Left renal pelvis (tissue), 4 donors: ENCODE measurements at regions not wholly inside any gene's neighbourhood (a gene's known extent, or its start where the extent isn't known, plus 50 kb on each side); places are given as distances from the start of the nearest gene placed in this dataset.

Experiments
- DNase-seq, 4 donors: peaks; one replicate each; pipeline ENCODE4 v3.0.0-alpha.2; 2013; ENCODE audit warnings: low read depth in 4 of 4, low spot score in 3 of 4

DNA sequence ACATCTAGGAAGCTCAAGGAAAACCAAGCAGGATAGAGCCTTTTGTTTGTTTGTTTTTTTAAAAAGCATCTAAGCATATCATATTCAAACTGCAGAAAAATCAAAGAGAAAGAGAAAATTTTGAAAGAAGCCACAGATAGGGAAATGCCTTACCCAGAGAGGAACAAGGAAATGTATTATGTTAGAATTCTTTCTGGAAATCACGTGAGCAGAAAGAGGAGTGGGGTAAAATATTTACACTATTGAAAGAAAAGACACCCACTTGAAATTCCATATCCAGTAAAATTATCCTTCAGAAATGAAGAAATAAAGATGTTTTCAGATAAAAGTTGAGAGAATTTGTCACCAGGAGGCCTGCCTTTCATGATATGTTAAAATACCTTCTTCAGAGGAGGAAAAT lies 775.7 kb upstream of the IGFBP3 start:
- no peak for DNase-seq

DNA sequence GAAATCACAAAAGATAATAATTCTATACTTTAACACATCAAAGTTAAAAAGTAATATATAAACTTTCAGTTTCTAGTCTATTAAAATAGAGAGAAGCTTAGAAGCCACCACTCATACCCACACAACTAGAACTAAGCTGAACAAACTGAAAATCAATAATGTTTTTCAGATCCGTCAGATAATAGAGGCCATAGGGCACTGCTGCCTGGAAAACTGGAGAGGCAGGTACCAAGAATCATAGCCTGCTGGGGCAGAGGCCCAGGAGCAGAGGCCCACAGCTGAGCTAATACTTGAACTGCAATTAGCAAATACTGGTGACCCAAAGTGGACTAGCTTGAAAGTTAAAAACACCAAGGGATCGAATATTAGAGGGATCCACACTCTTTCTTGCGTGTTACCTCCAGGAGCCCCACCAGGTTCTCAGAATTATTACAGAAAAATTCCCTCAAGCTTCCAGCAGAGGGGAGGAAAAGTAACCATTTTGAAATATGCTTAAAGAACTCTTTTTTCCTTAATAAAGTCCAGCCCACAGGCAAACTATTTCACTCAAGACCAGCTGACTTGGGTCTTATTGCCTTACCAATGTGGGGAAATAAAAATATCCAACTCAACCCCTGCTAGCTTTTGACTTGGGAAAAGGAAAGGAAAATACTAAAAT lies 774.1 kb upstream of the IGFBP3 start:
- no peak for DNase-seq

DNA sequence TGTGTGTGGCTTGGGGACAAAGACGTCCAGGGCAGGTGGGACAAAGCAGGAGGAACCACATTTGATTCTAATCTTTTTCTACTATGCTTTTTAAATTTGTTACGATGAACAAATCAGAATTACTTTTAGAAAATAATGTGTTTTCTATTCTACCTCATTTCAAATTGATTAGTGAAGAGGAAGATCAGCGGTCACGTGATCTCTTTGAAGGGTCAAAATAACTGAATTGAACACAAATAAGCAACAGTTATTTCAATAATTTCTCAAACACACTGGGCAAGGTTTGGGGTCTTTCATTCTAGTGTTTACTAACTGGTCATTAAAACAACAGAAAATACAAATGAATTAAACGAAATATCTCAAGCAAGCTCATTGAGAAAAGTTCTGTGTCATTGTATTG lies 773.0 kb upstream of the IGFBP3 start:
- no peak for DNase-seq

DNA sequence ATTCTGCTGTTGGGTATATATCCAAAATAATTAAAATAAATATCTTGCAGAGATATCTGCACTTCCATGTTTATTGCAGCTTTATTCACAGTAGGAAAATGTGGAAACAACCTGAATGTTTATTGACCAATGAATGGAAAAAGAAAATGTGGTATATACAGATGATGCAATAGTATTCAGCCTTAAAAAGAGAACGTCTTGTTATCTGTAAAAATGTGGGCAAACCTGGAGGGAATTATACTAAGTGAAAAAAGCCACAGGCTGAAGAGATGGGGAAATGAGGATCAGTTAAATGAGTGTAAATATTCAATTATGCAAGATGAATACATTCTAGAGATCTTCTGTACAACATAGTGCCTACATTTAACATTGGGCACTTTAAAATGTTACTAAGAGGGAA lies 766.1 kb upstream of the IGFBP3 start:
- DNase-seq, result no peak

DNA sequence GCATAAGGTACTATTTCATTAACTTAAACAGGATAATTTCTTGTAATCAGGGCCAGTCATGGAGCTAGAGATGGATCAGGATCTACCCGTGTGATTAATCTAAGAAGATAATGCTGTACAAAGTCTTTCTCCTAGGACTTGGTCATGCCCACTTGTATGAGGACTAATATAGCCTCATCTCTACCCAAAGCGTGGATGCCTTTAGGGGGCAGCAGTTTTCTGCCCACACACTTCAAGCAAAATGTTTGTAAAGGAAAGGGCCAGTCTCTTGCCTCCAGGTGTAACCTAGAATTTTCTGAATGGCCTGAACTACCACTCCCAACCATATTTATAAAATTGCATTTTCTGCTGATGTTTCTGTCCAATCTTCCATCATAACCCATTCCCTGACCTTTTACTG lies 764.0 kb upstream of the IGFBP3 start:
- DNase-seq, result no peak

DNA sequence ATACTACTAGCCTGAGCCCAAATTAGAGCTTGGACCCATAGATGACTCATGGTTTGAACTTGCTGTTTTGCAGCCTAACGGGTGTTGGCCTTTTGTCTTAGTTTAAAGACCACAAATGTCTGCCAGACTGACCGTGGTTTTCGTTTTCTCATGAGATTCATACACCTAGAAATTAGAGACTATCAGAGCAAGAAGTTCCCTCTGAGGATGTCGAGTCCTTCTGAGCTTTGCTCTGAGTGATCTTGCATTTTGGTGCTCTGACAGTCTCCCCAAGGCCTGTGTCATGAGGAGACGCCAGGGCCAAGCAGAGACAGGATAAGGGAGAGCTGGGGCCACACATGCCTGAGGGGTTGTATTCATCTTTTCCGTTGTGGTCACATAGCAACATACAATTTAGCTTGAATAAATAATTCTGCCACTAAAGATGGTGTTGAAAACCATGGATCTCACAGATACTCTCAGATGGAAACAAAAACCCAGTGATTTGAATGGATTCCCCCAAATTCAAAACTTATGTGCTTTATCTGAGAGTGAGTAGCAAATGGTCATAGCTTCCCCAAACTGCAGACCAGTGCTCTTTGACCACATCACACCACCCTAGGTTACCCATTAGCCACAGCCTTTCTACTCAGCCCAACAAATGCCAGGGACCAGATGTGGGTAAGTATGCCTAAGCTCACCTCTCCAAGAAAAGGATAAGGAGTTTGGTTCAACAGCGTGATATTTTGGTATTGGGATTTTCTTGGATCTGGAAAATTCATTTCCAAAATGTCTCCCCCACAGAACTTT lies 762.0 kb upstream of the IGFBP3 start:
- no peak for DNase-seq

DNA sequence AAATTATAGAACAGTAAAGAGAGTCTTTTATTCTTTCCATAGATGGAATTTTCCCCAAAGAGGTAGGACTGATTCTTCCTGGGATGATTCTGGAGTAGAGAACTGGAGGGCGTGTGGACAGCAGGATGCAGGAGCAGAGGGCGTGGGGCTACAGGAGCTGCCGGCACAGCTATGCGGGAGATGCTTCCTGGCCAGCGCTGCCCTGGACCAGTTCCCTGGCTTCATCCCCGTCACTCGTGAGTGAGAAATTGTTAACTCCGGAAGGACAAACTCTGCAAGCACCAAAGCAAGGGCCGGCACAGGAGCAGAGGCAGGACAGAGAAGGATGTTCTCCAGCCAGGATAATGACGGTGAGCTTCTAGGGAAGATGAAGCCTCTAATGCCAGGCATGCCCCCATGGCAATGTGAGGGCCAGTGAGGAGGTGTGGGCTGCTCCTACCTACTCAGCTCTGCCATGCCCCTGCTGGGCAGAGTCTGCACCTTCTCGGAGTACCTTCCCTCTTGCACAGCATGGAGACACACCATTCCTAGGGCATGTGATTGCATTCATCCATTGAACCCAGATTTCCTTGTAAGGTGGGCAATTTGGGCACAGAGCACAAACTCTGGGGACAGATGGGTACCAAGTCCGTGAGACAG lies 760.9 kb upstream of the IGFBP3 start:
- no peak for DNase-seq

DNA sequence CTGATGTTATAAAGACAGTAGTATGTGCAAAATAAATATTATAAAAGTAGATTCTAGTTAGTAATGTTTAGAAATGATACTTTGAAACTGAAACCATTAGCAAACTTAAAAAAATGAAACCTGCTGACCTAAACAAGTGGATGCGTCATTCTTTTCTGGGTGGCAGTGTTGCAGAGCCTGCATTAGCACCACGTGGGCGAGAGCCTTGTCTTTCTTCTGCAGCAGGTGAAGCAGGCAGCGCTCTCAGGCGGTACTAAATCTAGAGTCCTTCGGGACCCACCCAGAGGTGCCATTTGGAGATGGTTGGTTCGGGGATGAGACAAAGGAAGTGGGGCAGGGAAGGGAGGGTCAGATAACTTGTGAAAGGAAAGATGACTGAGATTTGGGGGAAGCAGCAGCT lies 759.1 kb upstream of the IGFBP3 start:
- no peak for DNase-seq

DNA sequence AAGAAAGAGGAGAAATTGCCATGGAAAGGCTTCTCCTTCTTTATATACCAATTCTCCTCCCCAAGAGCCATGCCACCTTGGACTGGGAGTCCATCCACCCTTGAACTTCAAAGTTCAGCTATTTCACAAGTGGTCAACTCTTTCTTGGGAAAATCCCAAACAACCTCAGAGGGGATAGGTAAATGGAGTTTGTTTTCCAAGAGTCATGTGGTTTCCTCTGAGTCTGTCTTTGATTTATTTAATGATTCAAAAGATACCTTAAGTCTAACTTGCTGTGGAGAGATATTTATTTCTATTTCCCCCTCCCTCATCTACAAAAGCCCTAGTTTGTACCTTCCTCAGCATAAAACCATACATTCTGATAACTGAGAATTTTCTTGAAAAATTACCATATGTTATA lies 758.6 kb upstream of the IGFBP3 start:
- DNase-seq, result no peak

DNA sequence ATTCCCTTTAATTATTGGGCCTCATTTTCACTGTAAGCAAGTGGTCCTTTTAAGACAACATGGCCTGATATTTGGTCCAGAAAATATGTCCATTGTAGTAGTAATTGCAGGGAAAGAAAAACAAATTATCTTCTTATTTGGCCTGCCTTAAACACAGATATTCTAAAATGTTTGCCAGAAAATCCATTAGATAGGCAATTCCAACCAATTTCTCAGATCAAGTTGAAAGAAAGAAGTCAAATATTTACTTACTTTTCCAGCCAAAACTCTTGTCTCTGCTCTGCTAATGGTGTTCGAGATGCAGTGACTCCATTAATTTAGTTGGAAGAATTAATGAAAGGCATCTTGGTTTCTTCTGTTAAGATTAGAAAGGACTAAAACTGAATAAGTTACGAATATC lies 757.3 kb upstream of the IGFBP3 start:
- no peak for DNase-seq

DNA sequence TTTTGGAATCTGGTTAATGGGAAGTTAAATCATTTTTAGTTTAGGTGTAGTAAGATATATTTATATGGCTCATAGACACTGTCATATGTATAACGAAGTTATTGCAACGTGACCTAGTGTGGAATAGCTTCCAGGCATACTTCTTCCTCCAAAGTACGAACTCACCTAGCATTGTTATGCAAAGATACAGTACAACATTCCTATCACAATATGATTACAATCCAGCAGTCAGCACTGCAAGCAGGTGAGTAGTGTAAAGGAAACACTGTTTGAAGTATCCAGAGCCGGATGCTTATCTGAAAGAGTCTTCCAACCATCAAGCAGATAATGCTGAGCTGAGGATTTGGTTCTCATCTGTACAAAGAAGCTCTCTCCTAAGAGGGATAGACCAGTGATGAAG lies 754.4 kb upstream of the IGFBP3 start:
- no peak for DNase-seq

DNA sequence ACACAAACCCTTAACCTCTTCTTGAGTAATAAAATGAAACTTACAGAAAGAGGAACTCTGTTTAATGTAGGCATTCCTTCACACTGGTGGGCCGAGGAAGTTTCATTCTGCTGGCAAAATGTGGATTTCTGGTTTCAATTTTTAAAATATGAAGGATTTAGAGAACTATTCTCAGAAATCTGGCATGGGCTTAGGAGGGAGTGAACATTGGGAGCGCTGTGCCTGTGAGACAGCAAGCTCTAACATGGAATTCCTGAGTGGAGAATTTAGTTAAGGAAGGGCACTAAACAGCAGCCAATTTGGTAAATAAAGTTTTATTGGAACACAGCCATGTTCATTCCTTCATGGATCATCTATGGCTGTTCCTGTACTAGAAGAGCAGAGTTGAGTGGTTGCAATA lies 751.8 kb upstream of the IGFBP3 start:
- no peak for DNase-seq

DNA sequence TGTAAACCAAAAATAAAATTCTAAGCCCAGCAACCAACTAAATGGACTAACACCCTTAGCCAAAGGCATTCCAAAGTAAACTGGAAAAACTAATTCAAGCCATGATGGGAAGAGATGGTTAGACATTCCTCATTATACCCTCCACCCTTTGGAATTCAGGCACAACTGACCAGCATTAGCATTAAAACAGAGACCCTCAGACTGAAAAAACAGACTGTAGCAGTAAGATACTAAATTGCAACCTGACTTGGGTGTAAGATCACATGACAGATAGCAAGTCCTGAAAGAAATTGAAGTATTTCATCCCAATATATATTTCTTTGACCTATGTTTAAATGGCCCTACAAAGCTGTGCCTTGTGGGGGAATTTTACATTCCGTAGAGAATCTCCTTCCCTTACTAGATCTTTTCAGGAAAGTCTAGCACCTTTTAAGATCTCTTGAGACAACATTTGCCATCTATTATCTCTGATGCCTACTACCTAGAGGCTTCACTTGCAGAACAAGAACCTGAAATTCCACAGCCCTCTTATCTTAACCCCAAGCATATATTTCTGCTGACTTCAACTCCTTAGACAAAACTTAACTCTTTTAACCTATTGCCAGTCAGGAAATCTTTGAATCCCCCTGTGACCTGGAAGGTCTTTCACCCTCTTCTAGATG lies 750.2 kb upstream of the IGFBP3 start:
- DNase-seq, result no peak

DNA sequence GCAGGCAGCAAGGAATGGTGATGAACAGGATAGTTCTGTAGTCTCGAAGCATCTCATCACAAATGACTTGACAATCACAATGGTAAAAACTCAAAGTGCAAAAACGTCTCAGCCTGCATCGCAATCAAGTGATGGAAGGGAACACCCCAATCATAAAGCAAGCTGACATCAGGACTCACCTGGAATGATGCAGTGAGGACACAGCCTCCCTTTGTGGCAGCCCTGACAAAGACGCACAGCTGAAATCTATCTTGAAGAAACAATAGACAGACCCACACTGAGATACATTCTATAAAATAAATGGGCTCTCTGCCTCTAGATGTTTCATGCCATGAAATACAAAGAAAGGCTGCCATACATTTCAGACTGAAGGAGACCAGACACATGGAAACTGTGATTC lies 748.0 kb upstream of the IGFBP3 start:
- no peak for DNase-seq

DNA sequence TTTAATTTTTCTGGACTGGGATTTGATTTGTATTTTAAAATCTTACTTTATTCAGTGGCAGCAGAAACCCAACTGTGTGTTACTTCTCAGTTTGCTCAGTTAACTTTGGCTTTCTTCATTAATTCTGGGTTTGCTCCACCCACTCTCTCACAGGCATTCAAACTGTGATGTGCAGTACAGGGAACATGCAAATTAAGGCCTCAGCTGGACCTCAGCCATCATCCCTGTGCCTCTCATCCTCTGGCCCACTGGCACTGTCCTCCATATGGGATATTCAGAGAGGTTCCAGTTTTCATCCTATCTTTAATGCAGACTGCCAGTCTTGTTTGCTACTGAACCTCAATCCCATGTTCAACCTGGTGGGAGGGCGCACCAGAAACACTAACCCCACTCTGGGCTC lies 743.4 kb upstream of the IGFBP3 start:
- no peak for DNase-seq

DNA sequence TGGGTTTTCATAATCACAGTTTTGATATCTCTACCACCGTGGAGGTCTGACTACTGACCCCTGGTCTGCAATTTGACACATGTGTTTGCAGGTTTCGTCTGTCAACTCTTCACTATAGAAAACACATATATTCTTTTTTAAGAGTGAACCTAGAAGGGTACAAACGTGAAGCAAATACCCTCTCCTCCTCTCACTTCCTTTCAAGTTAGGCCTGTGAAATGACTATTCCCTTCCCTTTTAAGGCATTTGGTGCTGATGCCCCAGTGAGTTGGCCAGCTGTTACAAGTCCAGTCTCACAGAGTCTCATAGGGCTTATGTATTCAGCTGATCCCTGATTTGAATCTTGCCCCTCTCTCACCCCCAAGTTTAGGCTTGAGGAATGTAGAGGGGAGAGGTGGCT lies 742.0 kb upstream of the IGFBP3 start:
- no peak for DNase-seq

DNA sequence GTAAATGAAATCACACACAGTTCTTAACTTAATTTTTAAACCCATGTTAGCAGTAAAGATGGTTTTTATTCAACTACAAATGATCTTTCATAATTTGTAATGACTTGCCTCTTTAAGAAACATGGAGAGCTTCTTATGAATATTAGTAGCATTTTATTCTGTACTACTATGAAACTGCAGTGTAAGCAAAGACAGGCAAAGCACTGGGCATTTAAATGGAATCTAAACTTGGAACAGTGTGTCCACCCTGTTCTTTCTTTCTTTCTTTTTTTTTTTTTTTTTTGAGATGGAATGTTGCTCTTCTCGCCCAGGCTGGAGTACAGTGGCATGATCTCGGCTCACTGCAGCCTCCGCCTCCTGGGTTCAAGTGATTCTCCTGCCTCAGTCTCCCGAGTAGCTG lies 740.4 kb upstream of the IGFBP3 start:
- no peak for DNase-seq

DNA sequence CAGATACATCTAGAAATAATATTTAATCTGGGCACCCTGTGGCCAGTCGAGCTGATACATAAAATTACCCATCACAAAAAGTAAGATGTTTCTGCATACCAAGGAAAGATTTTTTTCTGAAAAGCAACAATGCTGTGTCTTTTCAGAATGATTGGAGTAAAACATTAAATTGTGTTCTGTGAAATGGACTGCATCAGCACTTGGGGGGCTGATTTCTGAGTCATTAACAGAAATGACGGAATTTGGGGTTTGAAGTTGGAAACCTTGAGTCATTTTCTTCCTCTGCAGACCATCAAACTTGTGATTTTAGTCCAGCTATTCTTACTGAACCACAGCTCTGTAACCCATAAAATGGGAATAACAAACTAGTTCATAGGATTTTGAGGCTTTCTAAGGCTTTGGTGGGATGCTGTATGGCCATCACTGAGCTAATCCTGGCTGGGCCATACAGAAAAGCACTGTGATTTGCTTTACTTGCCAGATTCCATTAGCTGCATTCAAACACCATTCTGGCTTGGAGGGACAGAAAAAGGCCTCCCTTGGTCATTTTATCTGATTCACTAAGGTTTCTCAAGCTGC lies 739.4 kb upstream of the IGFBP3 start:
- no peak for DNase-seq

DNA sequence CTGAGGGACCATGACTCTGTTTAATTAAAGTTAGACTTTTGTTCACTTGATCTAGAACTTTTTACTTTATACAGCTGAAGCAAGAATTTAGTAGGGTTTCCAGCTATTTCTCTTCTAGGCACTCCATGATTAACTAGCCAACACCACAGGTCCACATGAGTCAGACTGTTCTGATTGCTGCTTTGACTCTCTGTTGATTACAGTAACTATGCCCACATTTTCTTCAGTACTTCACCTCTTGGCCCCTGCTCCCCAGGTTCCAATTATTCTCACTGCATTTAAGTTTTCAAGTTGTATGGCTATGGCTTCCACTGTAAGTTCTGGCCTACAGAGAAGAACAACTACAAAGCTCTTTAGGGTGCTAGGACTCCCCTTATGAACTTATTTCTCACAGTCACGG lies 737.2 kb upstream of the IGFBP3 start:
- no peak for DNase-seq

DNA sequence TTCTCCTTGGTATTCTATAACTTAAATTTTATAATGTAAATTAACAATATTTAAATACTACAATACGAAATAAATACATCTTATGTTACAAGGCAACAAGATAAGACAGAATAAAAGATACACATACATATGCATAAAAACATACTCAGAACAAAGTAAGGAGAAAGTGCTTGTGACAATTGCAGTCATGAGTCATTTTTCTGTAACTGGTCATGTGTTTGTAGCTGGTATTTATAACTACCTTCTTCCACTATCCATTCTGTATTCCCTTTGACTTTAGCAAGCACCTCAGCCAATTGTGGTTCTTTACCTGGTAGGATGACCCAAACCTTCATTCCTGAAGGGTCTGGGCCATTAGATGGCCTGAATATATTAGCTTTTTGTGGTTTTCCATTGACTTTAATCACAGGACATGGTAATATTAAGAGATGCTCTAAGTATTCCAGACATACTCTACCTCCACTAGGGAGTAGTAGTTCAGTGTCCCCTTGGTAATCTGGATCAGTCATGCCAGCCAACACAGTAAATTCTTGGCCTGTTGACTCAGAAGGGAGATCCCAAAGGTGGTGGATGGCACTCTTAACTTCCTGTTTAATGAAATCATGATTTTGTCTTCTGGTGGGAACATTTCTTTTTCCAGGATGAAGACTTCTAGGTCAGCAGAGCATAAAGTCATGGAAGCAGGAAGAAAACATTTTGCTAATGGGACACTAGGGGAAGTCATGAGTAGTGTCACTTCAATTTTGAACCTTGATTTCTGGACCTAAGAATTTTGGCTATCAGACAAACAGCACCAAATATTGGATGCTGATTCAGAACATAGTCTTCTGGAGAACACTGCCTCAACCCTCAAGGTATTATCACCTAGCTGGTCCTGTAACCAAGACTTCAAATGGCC lies 733.7 kb upstream of the IGFBP3 start:
- DNase-seq, result no peak
